Caco-2 (cell line): ENCODE measurements at regions not wholly inside any gene's neighbourhood (a gene's known extent, or its start where the extent isn't known, plus 50 kb on each side); places are given as distances from the start of the nearest gene placed in this dataset.

Source experiments
- BruUV-seq: library from RNA; stranded (reverse); fragments of 400-500 nt; replicated peaks from 2 replicates; lab custom pipeline; 2021; lab: Mats Ljungman, UMichigan
- CTCF ChIA-PET: fragments of 300-600 bp; sonication (Branson Sonifier 250); formaldehyde crosslinking; loops from one replicate; lab custom pipeline; 2022; ENCODE audit warnings: antibody characterized with exemption; lab: Charles Lee
- POLR2A ChIA-PET: fragments of 300-600 bp; sonication (Branson Sonifier 250); formaldehyde crosslinking; loops from one replicate; lab custom pipeline; 2022; ENCODE audit warnings: antibody characterized with exemption; lab: Charles Lee
- DNase-seq, 2 experiments: peaks; one replicate each; pipeline versions ENCODE4 v3.0.0 to v3.0.0-alpha.2; 2020 to 2022
- H3K27me3 ChIP-seq: replicated peaks from 2 replicates; pipeline ENCODE4 v1.6.0; 2011; ENCODE audit warnings: low read length; ENCODE audit not compliant: control insufficient read depth, insufficient read depth
- H3K36me3 ChIP-seq: 2 replicates; pipeline ENCODE4 v1.5.1; 2011; ENCODE audit warnings: low read length; ENCODE audit not compliant: control insufficient read depth, insufficient read depth
- H3K4me1 ChIP-seq: fragments of 250-450 bp; sonication (Bioruptor Pico); 2 replicates; pipeline ENCODE4 v1.5.1; 2020; ENCODE audit warnings: mild to moderate bottlenecking
- H3K4me3 ChIP-seq: 2 replicates; pipeline ENCODE4 v1.5.1; 2011; ENCODE audit warnings: low read depth, mild to moderate bottlenecking, control low read depth, low read length
- H3K9me3 ChIP-seq: fragments of 250-450 bp; sonication (Bioruptor Pico); 2 replicates; pipeline ENCODE4 v1.5.1; 2020; ENCODE audit warnings: mild to moderate bottlenecking, moderate library complexity
- H3K27ac Mint-ChIP-seq: one replicate; pipeline ENCODE4 v1.8.0; 2022; ENCODE audit warnings: mixed read lengths; ENCODE audit not compliant: unreplicated experiment
- H3K27me3 Mint-ChIP-seq: one replicate; pipeline ENCODE4 v1.8.0; 2022; ENCODE audit warnings: mixed read lengths; ENCODE audit not compliant: insufficient read depth, unreplicated experiment
- H3K36me3 Mint-ChIP-seq: one replicate; pipeline ENCODE4 v1.8.0; 2022; ENCODE audit warnings: mild to moderate bottlenecking, mixed read lengths; ENCODE audit not compliant: insufficient read depth, unreplicated experiment
- H3K4me1 Mint-ChIP-seq: one replicate; pipeline ENCODE4 v1.8.0; 2022; ENCODE audit warnings: low read depth, mixed read lengths; ENCODE audit not compliant: unreplicated experiment
- H3K4me3 Mint-ChIP-seq: one replicate; pipeline ENCODE4 v1.8.0; 2022; ENCODE audit warnings: mild to moderate bottlenecking, moderate library complexity, mixed read lengths; ENCODE audit not compliant: unreplicated experiment
- H3K9me3 Mint-ChIP-seq: one replicate; pipeline ENCODE4 v1.8.0; 2022; ENCODE audit warnings: mixed read lengths; ENCODE audit not compliant: unreplicated experiment
- CTCF ChIP-seq, 2 experiments: fragments of 200-600 bp in 1 of 2; IDR thresholded peaks; 1 replicate in 1 of 2; 2 replicates in 1 of 2; pipeline versions ENCODE4 v1.5.1 to v1.8.0; 2011 to 2022; ENCODE audit warnings: antibody characterized with exemption in 1 of 2, control low read depth in 1 of 2, inconsistent platforms in 1 of 2, low read depth in 1 of 2, low read length in 1 of 2, mild to moderate bottlenecking in 1 of 2, moderate library complexity in 1 of 2; ENCODE audit not compliant: insufficient read depth in 1 of 2, severe bottlenecking in 1 of 2, unreplicated experiment in 1 of 2
- intact Hi-C: fragments of 100-400 bp; cut with micrococcal nuclease; formaldehyde crosslinking; loops from one replicate; pipeline ENCODE4 v1.10.0; 2022; ENCODE audit not compliant: unreplicated experiment

DNA sequence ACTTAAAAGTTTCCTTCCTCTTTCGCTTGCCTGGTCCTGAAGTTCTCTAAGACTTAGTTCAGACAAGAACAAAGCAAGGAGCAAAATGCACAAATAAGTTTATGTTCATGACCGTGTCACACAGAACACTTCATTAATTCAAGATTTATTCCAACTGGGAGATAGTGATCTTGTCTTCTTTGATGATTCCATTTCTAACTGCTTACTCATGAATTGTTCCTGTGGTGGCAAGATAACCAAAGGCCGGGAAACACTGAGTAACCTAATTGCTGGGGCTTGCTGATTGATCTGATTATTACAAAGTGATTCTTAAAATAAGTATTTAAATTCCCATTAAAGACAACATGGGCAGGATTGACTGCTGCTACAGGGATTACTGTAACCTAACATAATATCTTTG, 1462.9 kb upstream of the RAG2 start:
- ChIA-PET CTCF (no interaction called here), POLR2A (no interaction called here)
- no TSS peak for BruUV-seq
- Histone ChIP-seq H3K4me1 (no peaks in the 10 kb centered on the region), H3K9me3 (no peaks in the 10 kb centered on the region), H3K27me3 (no peaks in the 10 kb centered on the region), H3K4me3 (no peak overlapping the region), H3K36me3 (no peaks in the 10 kb centered on the region)
- no peak overlapping the region for H3K27ac Mint-ChIP-seq
- no peaks in the 10 kb centered on the region for H3K27me3 Mint-ChIP-seq
- H3K36me3 Mint-ChIP-seq, result no peaks in the 10 kb centered on the region
- no peak for TF ChIP-seq CTCF (IDR thresholded peaks at IDR 0.05; ENCODE audit: insufficient read depth in 1 of 2, low read depth in 1 of 2, low read length in 1 of 2, severe bottlenecking in 1 of 2, unreplicated experiment in 1 of 2)
- no peak for DNase-seq
- H3K4me1 Mint-ChIP-seq, result no peaks in the 10 kb centered on the region
- H3K9me3 Mint-ChIP-seq, result no peaks in the 10 kb centered on the region
- intact Hi-C loops, result no loop called here
- H3K4me3 Mint-ChIP-seq, result no peak overlapping the region

DNA sequence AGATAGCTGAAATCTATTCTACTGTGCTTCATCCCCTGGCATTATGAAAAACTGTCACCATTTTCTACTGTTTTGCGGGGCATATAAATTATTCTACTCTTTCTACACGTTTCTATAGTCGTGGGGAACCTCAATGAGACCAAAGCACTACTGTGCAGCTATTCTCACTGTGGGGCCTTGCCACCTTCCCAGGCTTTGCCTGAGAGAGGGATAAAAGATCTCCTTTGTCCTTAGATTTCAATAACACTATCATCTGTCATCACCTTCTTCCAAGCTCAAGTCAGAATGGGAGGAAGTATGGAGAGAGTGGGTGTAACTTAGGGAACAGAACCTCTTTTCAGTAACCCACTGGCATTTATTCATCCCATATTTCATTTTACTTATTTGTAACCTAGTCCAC, 1462.1 kb upstream of the RAG2 start:
- Mint-ChIP-seq H3K4me1 (no peaks in the 10 kb centered on the region), H3K4me3 (no peak overlapping the region), H3K27me3 (no peaks in the 10 kb centered on the region), H3K27ac (no peak overlapping the region), H3K9me3 (no peaks in the 10 kb centered on the region), H3K36me3 (no peaks in the 10 kb centered on the region)
- CTCF ChIA-PET, result no interaction called here
- no peaks in the 10 kb centered on the region for H3K9me3 ChIP-seq
- no peaks in the 10 kb centered on the region for H3K27me3 ChIP-seq
- intact Hi-C loops, result no loop called here
- POLR2A ChIA-PET, result no interaction called here
- no peak for TF ChIP-seq CTCF (IDR thresholded peaks at IDR 0.05; ENCODE audit: insufficient read depth in 1 of 2, low read depth in 1 of 2, low read length in 1 of 2, severe bottlenecking in 1 of 2, unreplicated experiment in 1 of 2)
- BruUV-seq, result no TSS peak
- H3K4me3 ChIP-seq, result no peak overlapping the region
- H3K4me1 ChIP-seq, result no peaks in the 10 kb centered on the region
- H3K36me3 ChIP-seq, result no peaks in the 10 kb centered on the region
- no peak for DNase-seq

GRCh38 chr11:38046571-38047135, 1448.6 kb upstream of the RAG2 start:
- H3K4me1 Mint-ChIP-seq, result no peaks in the 10 kb centered on the region
- ChIA-PET CTCF (no interaction called here), POLR2A (no interaction called here)
- H3K36me3 Mint-ChIP-seq, result no peaks in the 10 kb centered on the region
- no peak overlapping the region for H3K27ac Mint-ChIP-seq
- H3K27me3 Mint-ChIP-seq, result no peaks in the 10 kb centered on the region
- H3K27me3 ChIP-seq, result no peaks in the 10 kb centered on the region
- no peaks in the 10 kb centered on the region for H3K9me3 Mint-ChIP-seq
- H3K9me3 ChIP-seq, result no peaks in the 10 kb centered on the region
- no TSS peak for BruUV-seq
- no peak overlapping the region for H3K4me3 Mint-ChIP-seq
- no peaks in the 10 kb centered on the region for H3K4me1 ChIP-seq
- TF ChIP-seq CTCF (IDR thresholded peaks at IDR 0.05; ENCODE audit: insufficient read depth in 1 of 2, low read depth in 1 of 2, low read length in 1 of 2, severe bottlenecking in 1 of 2, unreplicated experiment in 1 of 2), result no peak
- DNase-seq, result no peak
- intact Hi-C loops, result no loop called here
- no peak overlapping the region for H3K4me3 ChIP-seq
- no peaks in the 10 kb centered on the region for H3K36me3 ChIP-seq
